ENCODE measurements at regions not wholly inside any gene's neighbourhood (a gene's known extent, or its start where the extent isn't known, plus 50 kb on each side); places are given as distances from the start of the nearest gene placed in this dataset.

DNA sequence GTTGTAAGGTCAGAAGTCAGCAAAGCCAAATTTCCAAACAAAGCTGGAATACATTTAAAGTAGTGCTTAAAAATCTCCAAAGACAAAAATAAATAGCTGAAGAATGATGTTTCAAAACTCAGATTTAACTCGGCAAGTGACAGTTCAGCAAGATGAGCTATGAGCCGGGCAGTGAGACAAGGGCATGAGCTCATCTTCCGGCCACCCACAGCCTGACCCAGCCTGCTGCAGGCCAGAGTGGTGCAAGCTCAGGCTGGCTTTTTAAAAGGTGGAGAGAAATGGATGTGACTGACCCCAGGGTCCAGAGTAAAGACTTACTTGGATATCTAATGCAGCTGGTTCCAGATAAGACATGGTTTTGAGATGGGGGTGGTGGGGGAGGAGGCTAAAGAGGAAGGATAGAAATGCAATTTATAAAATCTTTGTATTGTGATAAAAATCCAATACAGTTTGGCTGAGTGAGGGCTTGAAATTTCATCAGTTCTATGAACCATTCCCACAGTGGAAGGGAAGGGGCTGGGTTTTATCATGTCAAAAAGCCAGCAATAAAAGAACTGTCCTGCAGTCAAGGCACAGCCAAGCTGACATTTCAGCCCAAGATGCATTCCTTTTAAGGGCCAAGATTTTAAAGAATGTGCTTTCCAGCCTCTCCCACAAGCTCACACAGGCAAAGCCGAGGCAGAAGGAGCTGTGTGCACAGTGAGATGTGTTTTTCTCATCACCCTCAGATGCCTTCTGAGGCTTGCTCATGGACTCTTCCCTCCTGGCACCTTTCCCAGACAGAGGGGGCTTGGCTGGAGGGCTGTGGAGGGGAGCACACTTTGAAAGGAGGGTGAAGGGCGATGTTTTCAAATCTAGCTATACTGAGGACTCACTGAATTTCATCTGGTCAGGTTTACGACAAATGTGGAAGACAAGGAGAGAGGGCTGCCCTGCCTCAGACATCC lies 97.9 kb upstream of the KLHL29 start:
- DNase-seq, result peak; percentile 70 to 80

DNA sequence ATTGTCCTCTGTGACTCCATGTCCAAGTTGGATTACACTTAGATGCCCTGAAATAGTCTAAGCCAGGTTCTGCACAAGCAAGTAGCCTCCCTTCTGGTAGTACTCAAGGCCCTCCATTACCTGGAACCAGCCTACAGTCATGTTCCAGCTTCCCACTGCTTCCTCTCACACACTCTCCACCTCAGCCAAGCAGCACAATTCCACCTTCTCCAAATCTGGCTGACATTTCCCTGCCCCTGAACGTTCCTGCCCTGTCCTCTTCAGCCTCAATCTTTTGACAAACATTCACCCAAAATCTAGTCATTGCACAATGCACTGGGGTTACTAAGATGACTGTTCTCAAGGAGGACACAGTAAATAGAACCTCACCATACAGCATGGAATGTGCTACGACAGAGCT lies 95.3 kb upstream of the KLHL29 start:
- no peak for DNase-seq

DNA sequence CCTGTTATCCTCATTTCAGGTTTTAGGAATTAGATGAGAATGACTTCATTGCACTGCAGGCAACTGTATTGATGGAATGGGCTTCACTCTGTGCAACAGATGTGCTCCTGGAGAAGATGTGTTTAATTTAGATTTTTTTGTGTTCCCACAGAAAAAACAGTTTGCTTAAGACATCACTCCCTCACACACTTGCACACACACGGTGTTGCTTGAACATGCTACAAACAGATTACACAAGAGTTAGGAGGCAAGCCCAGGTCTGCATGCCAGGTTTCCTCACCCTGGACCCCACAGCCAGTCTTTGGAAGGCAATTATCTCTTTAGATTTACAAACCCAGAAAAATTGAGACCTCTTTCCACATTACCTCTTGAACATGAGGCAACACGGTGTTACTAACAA lies 93.7 kb upstream of the KLHL29 start:
- no peak for DNase-seq

DNA sequence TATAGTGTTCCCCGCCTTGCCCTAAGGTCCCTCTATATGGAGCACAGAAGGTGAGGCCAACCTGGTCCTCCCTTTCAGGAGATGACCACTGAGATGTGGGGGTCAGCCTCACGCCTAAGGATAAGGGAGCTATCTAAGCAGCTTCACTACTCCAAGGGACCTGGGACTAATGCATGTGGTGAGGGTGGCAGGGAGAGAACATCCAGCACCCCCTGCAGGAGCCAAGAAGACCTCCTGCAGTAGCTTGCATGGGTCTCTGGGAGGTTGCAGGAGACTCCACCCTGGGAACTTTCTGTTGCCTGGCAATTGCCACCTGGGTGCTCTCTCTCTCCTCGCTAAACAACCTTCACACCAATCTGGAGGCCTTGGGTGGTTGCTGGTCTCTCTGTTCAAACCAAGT lies 93.0 kb upstream of the KLHL29 start:
- no peak for DNase-seq

DNA sequence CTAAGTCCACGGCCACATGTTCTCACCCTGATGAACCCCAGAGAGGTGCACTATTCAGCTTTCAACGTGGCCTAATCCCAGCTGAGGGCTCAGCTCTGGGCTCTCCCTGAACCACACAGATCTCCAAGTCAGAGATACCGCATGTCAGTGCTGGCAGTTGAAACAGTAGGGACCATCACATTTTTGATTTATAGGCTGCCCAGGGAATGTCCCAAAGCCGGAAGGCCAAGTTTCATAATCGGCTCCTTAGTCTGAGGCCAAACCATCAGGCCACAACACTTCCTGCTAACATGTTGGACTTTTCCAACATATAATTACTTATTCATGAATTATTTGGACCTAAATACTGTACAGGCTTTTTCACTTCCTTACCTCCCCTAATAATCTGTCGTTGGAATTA lies 91.9 kb upstream of the KLHL29 start:
- DNase-seq, result peak; percentile 56 to 59

DNA sequence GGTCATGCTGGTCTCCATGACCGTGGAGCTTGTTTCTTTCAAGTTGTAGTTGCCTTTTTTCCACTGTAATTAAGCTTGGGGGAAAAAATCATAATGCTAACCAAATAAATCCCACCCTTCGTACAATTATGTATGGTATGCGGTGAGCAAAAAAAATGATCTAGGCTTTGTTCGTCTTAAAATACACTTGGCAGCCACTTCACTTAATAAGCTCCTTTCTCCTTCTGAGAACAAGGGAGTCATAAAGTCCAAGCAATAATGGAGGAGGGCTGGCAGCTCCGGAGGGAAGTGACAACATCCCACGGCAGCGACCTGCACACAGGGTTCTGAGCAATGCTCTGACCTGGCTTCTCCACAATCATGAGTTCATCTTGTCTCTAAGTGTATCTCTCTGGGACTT lies 91.2 kb upstream of the KLHL29 start:
- DNase-seq, result no peak

DNA sequence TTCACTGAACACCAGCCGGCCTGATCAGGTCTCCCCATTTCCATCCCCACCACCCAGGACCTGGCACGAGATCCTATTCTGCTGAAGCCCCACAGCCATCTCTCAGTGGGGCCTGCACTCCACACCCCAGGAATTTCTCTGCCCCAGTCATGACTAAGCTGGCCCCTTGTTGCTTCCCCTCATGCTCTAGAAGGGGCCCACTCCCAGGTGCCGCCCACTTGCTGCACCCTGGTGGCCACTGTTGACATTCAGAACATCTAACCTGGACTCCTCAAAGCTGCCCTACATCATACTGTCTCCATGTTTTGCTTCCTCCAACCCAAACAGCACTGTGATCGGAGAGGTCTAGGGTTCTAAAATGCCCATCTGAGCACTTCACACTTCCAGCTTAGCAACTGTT lies 90.7 kb upstream of the KLHL29 start:
- DNase-seq, result no peak

DNA sequence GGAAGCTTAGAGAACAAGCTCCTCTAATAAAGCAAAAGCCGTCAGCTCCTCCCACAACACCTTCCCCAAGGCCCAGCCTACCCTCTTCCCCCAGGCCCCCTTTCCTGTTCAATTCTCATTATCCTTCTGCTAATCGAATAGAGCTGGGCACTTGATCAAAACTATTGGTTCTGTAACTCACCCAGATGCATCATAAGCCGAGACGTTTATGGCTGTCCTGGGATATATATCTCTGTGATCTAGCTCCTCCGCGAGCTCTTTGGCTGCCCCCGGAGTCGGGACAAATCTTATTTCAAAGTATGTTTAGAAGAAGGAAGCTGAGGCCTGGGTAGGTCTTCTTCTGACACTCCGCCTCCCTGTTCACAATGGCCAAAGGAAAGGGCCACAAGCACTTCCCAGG lies 88.3 kb upstream of the KLHL29 start:
- DNase-seq, result no peak

DNA sequence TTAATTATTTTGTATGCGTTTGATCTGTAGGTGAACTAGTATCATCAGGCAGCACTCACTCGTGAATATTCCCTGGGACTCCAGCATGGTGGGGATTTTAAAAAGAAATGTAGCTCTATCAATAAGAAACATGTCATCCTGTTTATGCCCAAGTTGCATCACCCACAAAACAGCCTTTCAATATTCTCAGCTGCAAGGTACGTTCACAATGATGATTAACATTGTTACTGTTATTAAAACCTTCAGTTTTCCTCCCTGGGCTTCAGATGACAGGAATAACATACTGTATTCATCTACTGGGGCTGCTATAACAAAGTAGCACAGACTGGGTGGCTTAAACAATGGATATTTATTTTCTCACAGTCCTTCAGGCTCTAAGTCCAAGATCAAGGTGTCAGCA lies 87.9 kb upstream of the KLHL29 start:
- DNase-seq, result no peak

DNA sequence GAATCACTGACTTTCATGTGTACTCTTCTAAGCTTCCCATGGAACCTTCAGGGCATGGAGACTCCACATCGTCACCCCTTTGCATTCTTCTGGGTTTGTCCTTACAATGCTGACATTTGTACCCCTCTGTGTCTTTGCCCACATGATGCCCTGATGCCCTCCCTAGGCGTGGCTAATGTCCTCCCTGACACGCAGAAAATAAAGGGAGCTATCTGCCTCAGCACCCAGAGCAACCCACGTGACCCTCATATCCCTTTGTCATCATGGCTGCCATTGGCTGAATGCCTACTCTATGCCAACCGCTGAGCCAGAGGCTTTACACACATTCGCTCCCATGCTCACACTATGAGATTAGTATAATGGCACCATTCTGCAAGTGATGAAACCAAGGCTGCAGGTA lies 86.4 kb upstream of the KLHL29 start:
- DNase-seq, result no peak

DNA sequence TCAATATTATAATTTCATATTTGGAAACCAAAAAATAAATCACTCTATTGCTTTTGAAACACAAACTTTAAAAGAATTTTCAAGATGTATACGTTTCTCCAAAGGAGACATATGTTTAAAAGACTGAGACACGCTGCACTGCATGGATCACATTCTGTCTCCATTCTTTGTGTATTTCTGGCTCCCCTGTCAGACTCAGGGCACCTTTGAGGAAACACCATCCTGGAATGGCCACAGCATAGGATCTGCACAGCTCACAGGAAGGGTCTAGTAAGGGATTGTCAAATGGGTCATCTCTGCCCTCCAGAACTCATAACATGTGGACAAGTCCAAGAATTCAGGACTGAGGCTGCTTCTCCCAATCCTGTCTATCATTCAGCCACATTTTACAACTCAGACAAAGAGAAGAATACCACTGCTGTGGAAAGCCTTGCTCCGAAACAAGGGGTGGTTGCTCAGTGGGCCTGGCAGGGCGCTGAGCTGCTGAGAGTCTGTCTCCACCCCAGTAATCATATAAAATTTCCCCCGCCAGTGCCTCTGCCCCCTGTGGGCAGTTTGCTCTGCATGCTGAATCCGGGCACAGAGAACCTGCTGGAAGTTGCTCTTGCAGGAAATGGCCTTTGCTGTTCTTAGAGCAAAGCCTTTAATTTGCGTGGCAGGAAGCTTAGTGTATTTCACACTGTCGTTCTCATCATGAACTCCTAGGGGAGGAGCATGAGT lies 85.3 kb upstream of the KLHL29 start:
- no peak for DNase-seq

DNA sequence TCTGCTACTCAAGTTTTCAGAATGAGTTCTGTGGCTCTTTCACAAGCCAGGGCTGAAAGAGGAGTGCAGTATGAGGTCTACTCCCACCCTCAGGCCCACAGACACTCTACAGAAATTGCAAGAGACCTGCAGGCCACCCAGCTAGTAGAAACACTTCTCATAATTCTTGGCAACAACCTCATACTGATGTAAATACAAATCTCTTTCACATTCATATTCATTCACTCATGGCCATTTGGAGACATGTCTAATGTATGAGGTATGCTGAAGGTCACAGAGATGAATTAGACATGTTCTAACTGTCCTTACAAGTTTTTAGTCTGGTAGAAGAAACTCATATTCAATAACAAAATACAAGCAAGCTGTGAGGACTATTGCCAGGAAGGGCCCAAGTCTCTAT lies 83.8 kb upstream of the KLHL29 start:
- DNase-seq, result no peak

DNA sequence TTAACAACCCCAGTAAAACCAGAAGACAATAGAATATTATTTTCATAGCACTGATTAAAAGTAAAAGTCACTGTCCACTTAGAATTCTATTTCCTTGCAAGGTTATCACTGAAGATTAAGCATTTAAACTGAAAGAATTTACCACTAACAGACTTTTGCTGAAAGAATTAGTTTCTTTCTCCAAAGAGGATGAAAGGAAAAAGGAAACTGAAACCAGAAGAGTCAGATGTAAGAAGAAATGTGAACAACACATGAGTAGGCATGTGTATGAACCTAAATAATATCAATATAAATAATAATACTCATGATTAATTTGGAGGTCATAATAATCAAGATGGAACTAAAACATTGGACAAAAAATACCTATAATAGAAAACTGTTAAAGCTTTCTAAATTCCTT lies 82.4 kb upstream of the KLHL29 start:
- DNase-seq, result no peak

DNA sequence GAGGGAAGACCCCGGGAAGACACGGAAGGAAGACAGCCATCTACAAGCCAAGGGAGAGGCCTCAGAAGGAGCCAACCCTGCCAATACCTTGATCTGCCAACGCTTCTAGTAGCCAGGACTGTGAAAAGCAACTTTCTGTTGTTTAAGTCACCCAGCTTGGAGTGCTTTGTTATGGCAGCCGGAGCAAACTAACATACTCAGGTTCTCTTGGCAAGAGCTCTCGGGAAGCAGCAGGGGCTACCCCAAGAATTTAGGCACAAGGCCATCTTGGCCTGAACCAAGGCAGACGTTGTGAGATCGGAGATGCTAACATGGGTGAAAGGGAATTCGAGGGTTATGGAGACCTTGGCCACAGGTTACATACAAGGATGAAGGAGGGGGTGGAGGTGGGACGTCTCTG lies 78.6 kb upstream of the KLHL29 start:
- no peak for DNase-seq

DNA sequence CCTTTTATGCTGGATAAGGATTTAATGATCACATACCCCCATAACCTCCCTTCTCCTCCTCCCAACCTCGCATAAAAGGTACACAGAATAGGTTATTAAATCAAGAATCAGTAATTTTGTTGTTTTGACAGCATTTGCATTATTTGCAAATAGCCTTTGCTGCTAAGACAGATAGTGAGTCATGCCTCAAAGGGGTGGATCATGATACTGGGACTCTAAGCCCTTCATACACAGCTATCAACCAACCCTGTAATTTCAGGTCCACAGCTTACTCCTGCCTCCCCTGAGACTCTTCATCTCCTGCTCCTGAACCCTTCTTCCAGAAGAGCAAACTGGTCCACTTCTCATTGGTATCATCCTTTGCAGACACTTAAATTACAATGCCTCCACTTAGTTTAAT lies 73.8 kb upstream of the KLHL29 start:
- DNase-seq, result no peak

DNA sequence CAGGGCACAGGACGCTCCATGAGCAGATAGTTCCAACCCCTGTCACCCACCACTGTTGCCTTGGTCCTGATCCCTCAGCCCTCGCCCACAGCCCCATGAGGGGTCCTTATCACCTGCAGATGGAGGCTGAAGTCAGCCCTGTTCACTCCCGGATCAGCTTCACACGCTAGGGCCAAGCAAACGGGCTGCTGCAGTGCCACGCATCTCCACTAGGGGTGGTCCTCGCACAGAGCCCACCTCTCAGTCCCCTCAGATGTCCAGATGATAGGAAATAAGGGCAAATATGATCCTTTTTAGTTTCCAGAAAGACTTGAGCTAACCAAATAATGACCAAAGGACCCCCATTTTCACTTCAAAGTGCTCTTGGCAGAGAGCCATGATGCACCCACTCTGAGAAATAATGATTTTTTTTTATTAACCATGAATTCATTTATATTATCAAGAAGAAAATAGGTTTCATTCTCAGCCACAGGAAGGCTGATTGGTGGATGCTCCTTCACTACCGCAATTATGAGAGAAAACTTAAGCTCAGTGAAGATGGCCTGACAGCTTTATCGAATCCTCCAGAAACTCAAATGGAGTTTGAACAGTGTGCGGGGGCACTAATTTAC lies 71.9 kb upstream of the KLHL29 start:
- no peak for DNase-seq

DNA sequence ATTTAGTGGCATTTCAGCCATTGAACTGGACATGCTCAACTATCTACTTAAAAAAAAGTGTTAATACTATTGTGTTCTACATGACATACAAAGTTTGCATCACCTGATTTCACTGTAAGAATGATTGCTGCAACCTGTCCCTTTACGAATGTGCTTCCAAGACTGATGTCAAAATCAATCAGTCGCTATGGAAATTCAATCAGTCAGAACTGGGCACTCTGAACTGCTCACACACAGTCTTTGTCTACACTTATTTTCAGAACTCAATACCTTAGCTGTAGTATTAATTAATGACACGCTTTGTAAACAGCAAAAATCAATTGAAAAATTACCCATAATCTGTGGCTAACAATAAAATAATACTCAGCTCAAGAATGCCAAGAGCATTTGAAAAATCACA lies 70.3 kb upstream of the KLHL29 start:
- no peak for DNase-seq

DNA sequence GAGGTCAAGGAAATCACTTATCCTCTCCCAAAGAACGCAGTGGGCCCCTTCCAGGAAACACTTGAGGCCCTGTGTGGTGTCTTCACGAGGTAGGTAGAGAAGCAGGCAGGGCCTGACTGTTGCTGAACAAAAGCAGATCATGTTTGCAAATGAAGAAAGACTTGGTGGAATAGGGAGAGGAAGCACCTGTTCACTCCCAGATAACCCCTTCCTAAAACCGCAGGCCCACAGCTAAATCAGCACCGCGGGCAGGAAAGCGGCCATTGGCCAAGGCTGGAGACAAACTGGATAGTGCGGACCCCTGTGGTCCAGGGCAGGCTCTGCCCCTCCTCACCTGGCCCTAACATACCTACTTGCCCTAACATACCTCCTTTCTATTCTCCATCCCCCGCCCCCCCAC lies 64.9 kb upstream of the KLHL29 start:
- no peak for DNase-seq

DNA sequence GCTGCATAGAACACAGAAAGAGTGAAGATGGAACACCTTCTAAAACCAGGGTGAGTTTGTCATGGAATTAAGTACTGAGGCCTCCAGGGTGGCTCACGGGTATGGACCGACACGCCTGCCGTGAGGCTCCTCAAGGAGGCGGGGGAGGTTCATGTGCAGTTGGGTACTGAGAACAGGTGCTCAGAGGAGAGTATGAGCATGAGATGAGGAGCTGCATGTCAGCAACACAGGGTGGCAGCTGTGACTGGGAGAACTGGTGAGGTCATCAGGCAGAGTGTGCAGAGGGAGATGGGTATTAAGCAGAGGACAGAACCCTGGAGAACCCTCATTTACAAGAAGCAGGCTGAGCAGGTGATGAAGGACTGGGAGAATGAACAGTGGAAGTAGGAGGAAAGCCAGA lies 63.2 kb upstream of the KLHL29 start:
- DNase-seq, result no peak

DNA sequence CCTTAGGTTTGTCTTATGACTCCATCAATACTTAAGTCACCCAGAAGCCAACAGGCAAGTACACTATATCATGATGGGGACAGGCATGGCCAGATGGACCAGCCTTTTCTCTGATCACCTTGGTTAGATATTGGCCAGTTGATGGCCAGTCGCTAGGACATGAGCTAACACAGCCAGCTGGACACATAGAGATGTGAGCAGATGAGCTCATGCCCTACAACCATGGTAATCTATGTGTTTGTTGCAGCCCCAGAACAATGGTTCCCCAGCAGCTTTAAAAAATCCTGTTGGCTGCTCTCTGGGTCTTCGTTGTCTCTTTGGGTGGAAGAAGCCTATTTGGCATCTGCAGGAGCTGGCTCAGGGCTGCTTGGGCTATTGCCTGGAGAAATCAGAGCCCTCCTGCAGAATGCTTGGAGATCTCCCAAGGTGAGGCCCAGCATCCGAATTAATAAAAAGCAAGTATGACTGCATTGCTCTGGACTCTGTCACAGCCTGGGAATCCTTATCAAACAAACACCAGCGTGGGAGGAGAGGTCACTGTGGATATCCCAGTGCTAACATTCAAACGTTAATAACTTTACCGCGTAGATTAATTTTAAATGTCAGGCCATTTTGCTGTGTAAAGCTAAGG lies 62.3 kb upstream of the KLHL29 start:
- DNase-seq, result no peak

DNA sequence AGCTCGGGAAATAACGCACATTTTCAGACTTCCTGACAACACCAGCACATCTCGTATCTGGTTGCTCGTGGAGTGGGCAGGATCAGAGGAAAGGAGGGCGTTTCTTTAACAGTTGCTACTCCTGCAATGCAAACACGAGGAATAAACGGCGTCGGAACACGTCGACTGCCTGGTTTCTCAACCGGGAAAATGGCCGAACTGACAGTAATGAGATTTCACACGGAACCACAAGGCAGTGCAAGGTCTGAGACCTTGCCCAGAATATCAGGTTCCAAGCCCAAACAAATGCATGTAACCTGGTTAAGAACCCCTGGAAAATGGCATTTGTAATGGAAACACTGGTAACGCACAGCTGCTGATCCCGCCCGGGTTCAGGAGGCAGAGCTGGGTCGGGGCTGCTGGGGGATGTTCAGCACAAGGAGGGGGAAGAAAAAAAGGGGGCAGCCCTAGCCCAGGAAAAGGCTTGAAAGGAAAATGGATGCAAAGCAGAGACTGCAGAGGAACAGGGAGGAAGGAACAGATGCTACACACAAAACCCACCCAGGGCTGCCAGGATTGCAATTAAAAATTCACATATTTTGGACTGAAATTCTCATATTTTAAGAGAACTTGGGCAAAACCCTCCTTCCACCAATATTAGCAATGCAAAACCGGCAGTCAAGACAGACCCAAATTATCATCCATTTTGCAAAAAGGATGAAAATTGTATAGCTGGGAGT lies 61.6 kb upstream of the KLHL29 start:
- no peak for DNase-seq
